TTC549 (cell line): ENCODE measurements at regions not wholly inside any gene's neighbourhood (a gene's known extent, or its start where the extent isn't known, plus 50 kb on each side); places are given as distances from the start of the nearest gene placed in this dataset.

Experiments used
- FAIRE-seq: peaks from 2 replicates; lab custom pipeline; 2012; peaks lifted over from hg19 to GRCh38; lab: Jason Lieb, UNC

- FAIRE-seq = no peak
These were observed 513.2 kb upstream of the WWC1 start for GRCh38 chr5:167778228-167778627.

- FAIRE-seq = no peak
These were observed 511.8 kb upstream of the WWC1 start for GRCh38 chr5:167779644-167780043.

GRCh38 chr5:167780177-167780576 is 511.3 kb upstream of the WWC1 start:
- FAIRE-seq = no peak

- no peak for FAIRE-seq
These were observed 508.2 kb upstream of the WWC1 start for GRCh38 chr5:167783145-167783817.

- no peak for FAIRE-seq
These were observed 506.3 kb upstream of the WWC1 start for GRCh38 chr5:167785106-167785505.

- no peak for FAIRE-seq
These were observed 505.5 kb upstream of the WWC1 start for GRCh38 chr5:167785901-167786300.

- no peak for FAIRE-seq
These were observed 504.4 kb upstream of the WWC1 start for GRCh38 chr5:167786871-167787578.

- FAIRE-seq = no peak
These were observed 501.4 kb upstream of the WWC1 start for GRCh38 chr5:167790045-167790444.

GRCh38 chr5:167790462-167791260 is 500.8 kb upstream of the WWC1 start:
- FAIRE-seq = no peak

- FAIRE-seq = no peak
These were observed 498.9 kb upstream of the WWC1 start for GRCh38 chr5:167792514-167792913.

GRCh38 chr5:167793700-167794099 is 497.7 kb upstream of the WWC1 start:
- FAIRE-seq = no peak

- FAIRE-seq = no peak
These were observed 497.3 kb upstream of the WWC1 start for GRCh38 chr5:167794121-167794520.

GRCh38 chr5:167796672-167797071 is 494.8 kb upstream of the WWC1 start:
- no peak for FAIRE-seq

- FAIRE-seq = no peak
These were observed 493.5 kb upstream of the WWC1 start for GRCh38 chr5:167797933-167798332.

GRCh38 chr5:167798448-167798847 is 493.0 kb upstream of the WWC1 start:
- no peak for FAIRE-seq

- no peak for FAIRE-seq
These were observed 491.0 kb upstream of the WWC1 start for GRCh38 chr5:167800427-167800826.

- FAIRE-seq = no peak
These were observed 489.4 kb upstream of the WWC1 start for GRCh38 chr5:167801999-167802398.

- no peak for FAIRE-seq
These were observed 488.6 kb upstream of the WWC1 start for GRCh38 chr5:167802755-167803431.

GRCh38 chr5:167804512-167805220 is 486.8 kb upstream of the WWC1 start:
- no peak for FAIRE-seq

- no peak for FAIRE-seq
These were observed 480.9 kb upstream of the WWC1 start for GRCh38 chr5:167810573-167810972.

- FAIRE-seq = no peak
These were observed 478.6 kb upstream of the WWC1 start for GRCh38 chr5:167812871-167813270.

GRCh38 chr5:167813389-167813788 is 478.1 kb upstream of the WWC1 start:
- no peak for FAIRE-seq
